HG02884 (cell line): ENCODE measurements at regions not wholly inside any gene's neighbourhood (a gene's known extent, or its start where the extent isn't known, plus 50 kb on each side); places are given as distances from the start of the nearest gene placed in this dataset.

Source experiments
- ATAC-seq: cut with Tn5 transposase; IDR thresholded peaks from one replicate; pipeline ENCODE4 v1.9.1; 2021; ENCODE audit warnings: mild to moderate bottlenecking, moderate library complexity; ENCODE audit not compliant: unreplicated experiment

GRCh38 chr16:80309178-80309577, 231.6 kb upstream of the DYNLRB2 start:
- ATAC-seq, result no peak

- no peak for ATAC-seq
These were observed 235.4 kb upstream of the DYNLRB2 start for GRCh38 chr16:80305410-80305809.

- ATAC-seq, result no peak
These were observed 237.1 kb upstream of the DYNLRB2 start for GRCh38 chr16:80303691-80304090.

GRCh38 chr16:80300876-80301275, 239.9 kb upstream of the DYNLRB2 start:
- no peak for ATAC-seq

- ATAC-seq, result no peak
These were observed 240.3 kb upstream of the DYNLRB2 start for GRCh38 chr16:80300456-80300855.

GRCh38 chr16:80299416-80299815, 241.4 kb upstream of the DYNLRB2 start:
- no peak for ATAC-seq

GRCh38 chr16:80298676-80299075, 242.1 kb upstream of the DYNLRB2 start:
- no peak for ATAC-seq

- no peak for ATAC-seq
These were observed 244.8 kb upstream of the DYNLRB2 start for GRCh38 chr16:80296034-80296433.

GRCh38 chr16:80294172-80294571, 246.6 kb upstream of the DYNLRB2 start:
- ATAC-seq, result no peak

GRCh38 chr16:80288616-80289015, 252.2 kb upstream of the DYNLRB2 start:
- ATAC-seq, result no peak

GRCh38 chr16:80287674-80288073, 253.1 kb upstream of the DYNLRB2 start:
- no peak for ATAC-seq

- no peak for ATAC-seq
These were observed 255.7 kb upstream of the DYNLRB2 start for GRCh38 chr16:80285104-80285503.

GRCh38 chr16:80283466-80284392, 257.1 kb upstream of the DYNLRB2 start:
- ATAC-seq, result no peak

GRCh38 chr16:80280557-80280956, 260.2 kb upstream of the DYNLRB2 start:
- ATAC-seq, result no peak

GRCh38 chr16:80279656-80280055, 261.1 kb upstream of the DYNLRB2 start:
- ATAC-seq, result no peak

GRCh38 chr16:80277182-80277581, 263.6 kb upstream of the DYNLRB2 start:
- no peak for ATAC-seq

GRCh38 chr16:80274576-80275191, 266.1 kb upstream of the DYNLRB2 start:
- ATAC-seq, result no peak

- ATAC-seq, result no peak
These were observed 266.9 kb upstream of the DYNLRB2 start for GRCh38 chr16:80273635-80274538.

- no peak for ATAC-seq
These were observed 275.0 kb upstream of the DYNLRB2 start for GRCh38 chr16:80265624-80266306.

GRCh38 chr16:80263848-80264694, 276.7 kb upstream of the DYNLRB2 start:
- ATAC-seq, result no peak
